ENCODE measurements at regions not wholly inside any gene's neighbourhood (a gene's known extent, or its start where the extent isn't known, plus 50 kb on each side); places are given as distances from the start of the nearest gene placed in this dataset.

DNA sequence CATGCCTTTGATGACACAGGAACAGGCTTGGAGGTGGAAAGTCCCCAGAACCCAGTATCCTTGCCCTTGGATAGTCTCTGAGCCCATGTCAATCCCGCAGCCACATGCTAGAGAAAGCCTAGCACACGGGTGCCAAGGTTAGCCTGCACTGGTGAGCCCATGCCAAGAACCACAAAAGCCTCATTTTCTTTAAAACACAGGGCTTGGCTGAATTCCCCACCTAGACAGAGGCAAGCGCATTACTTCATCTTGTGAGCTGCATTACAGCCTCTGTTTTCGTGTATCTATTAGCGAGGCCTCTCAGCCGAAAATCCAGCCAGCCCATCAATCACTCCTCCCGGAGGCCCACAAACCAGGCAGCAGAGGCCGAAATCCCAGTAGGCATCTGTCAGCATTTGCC, 314.9 kb upstream of the AUTS2 start:
- DNase-seq (ENCODE audit: low spot score), result no peak

DNA sequence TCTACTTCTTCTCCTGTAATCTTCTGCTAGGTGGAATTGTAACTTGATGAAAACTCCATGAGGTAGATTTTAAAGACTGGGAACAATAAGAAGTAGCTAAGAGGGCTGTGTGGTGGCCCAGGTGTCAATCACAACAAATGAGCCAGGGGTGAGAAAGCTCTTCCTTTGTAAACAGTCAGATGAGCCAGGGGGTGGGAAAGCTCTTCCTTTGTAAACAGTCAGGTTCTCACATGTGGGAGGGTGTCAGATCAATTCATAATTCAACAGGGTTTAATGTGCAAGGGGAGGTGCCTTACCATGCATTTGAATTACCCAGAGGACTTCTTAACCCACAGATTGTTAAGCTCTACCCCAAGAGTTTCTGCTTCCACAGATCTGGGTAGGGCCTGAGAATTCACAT, 312.4 kb upstream of the AUTS2 start:
- Histone ChIP-seq H3K27me3 (replicated peaks; ENCODE audit: insufficient read depth) (no peaks in the 10 kb centered on the region), H3K9me3 (no peaks in the 10 kb centered on the region), H3K27ac (no peak overlapping the region), H3K4me3 (no peak overlapping the region), H3K36me3 (no peaks in the 10 kb centered on the region), H3K4me1 (ENCODE audit: control insufficient read depth in 1 of 2, low read depth in 2 of 2) (peaks cover 7 to 15% of the 10 kb centered on the region in 2 donors)
- TF ChIP-seq, protein P1, sequence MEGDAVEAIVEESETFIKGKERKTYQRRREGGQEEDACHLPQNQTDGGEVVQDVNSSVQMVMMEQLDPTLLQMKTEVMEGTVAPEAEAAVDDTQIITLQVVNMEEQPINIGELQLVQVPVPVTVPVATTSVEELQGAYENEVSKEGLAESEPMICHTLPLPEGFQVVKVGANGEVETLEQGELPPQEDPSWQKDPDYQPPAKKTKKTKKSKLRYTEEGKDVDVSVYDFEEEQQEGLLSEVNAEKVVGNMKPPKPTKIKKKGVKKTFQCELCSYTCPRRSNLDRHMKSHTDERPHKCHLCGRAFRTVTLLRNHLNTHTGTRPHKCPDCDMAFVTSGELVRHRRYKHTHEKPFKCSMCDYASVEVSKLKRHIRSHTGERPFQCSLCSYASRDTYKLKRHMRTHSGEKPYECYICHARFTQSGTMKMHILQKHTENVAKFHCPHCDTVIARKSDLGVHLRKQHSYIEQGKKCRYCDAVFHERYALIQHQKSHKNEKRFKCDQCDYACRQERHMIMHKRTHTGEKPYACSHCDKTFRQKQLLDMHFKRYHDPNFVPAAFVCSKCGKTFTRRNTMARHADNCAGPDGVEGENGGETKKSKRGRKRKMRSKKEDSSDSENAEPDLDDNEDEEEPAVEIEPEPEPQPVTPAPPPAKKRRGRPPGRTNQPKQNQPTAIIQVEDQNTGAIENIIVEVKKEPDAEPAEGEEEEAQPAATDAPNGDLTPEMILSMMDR (IDR thresholded peaks at IDR 0.05), result no peak
- DNase-seq (ENCODE audit: low spot score) (no peak), ATAC-seq (ENCODE audit: insufficient number of reproducible peaks, low FRiP score, low read depth) (no peak)

More for the DNA sequence above, 314.9 kb upstream of the AUTS2 start:
- H3K36me3 ChIP-seq, result no peaks in the 10 kb centered on the region
- no peaks in the 10 kb centered on the region for H3K9me3 ChIP-seq
- no peak overlapping the region for H3K27ac ChIP-seq
- TF ChIP-seq, protein P1 (IDR thresholded peaks at IDR 0.05), result no peak
- no peaks in the 10 kb centered on the region for H3K27me3 ChIP-seq (replicated peaks; ENCODE audit: insufficient read depth)
- peak overlapping the region; percentile 17 for H3K4me3 ChIP-seq
- peak; percentile 47 for ATAC-seq (ENCODE audit: insufficient number of reproducible peaks, low FRiP score, low read depth)
- peaks cover 7 to 15% of the 10 kb centered on the region in 2 donors for H3K4me1 ChIP-seq (ENCODE audit: control insufficient read depth in 1 of 2, low read depth in 2 of 2)

DNA sequence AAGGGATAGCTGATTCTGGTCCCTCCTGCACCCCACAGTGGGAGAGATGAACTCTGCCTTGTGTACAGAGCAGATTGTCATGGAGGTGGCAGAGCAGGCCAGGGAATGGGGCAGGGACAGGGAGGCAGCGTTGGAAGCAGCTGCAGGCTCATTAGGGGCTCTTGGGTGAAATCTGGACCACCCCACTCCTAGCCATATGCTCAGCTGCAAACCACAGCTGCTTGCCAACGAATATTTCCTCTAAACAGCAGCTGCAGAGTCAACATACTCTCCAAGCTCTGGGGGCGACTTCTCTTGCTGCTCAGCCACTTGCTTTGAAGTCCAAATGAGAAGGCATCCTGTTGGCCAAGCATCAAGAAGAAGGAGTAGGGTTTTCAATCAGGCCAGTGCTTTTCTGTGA, 302.3 kb upstream of the AUTS2 start:
- no peaks in the 10 kb centered on the region for H3K36me3 ChIP-seq
- no peaks in the 10 kb centered on the region for H3K9me3 ChIP-seq
- ATAC-seq (ENCODE audit: insufficient number of reproducible peaks, low FRiP score, low read depth) (no peak), DNase-seq (ENCODE audit: low spot score) (no peak)
- no peaks in the 10 kb centered on the region for H3K27me3 ChIP-seq (replicated peaks; ENCODE audit: insufficient read depth)
- H3K27ac ChIP-seq, result no peak overlapping the region
- TF ChIP-seq, protein P1 (IDR thresholded peaks at IDR 0.05), result no peak
- no peaks in the 10 kb centered on the region for H3K4me1 ChIP-seq (ENCODE audit: control insufficient read depth in 1 of 2, low read depth in 2 of 2)
- no peak overlapping the region for H3K4me3 ChIP-seq

DNA sequence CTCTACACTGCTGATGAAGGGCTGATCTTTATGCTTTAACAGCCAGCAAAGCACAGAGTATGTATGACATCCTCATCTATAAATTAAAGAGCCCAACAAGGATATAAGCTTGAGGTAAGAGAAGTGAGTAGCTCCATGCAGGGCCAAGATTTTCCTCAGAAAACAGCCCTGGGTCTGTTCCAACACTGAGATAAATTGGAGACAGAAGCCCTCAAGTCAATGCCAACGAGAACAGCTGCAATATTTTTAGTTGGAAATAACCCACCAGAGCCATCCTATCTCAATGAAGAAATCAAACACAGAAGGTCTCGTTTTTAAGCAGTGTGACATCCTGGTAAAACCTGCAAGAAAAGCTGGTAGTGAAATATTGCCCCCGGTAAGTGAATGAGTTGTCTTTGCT, 297.0 kb upstream of the AUTS2 start:
- TF ChIP-seq, protein P1 (IDR thresholded peaks at IDR 0.05), result no peak
- Histone ChIP-seq H3K4me1 (ENCODE audit: control insufficient read depth in 1 of 2, low read depth in 2 of 2) (no peaks in the 10 kb centered on the region), H3K27ac (no peak overlapping the region), H3K27me3 (replicated peaks; ENCODE audit: insufficient read depth) (no peaks in the 10 kb centered on the region), H3K36me3 (no peaks in the 10 kb centered on the region), H3K9me3 (no peaks in the 10 kb centered on the region), H3K4me3 (no peak overlapping the region)
- DNase-seq (ENCODE audit: low spot score) (no peak), ATAC-seq (ENCODE audit: insufficient number of reproducible peaks, low FRiP score, low read depth) (no peak)

DNA sequence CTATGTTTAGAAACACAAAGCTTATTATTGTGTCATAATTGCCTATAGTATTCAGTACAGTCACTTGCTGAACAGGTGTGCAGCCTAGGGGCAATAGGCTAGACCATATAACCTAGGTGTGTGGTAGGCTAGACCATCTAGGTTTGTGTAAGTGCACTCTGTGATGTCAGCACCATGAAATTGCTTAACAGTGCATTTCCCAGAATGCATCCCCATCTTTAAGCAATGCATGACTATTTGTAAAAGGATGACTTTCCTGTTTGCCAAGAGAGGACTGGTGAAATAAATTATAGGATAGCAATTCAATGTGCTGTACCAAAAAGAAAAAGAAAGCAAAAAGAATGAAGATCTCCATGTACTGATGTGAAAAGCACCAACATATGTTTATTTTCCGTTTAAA, 288.7 kb upstream of the AUTS2 start:
- H3K4me1 ChIP-seq (ENCODE audit: control insufficient read depth in 1 of 2, low read depth in 2 of 2), result no peaks in the 10 kb centered on the region
- TF ChIP-seq, protein P1 (IDR thresholded peaks at IDR 0.05), result no peak
- DNase-seq (ENCODE audit: low spot score) (no peak), ATAC-seq (ENCODE audit: insufficient number of reproducible peaks, low FRiP score, low read depth) (no peak)
- no peaks in the 10 kb centered on the region for H3K27me3 ChIP-seq (replicated peaks; ENCODE audit: insufficient read depth)
- H3K27ac ChIP-seq, result no peak overlapping the region
- H3K9me3 ChIP-seq, result no peaks in the 10 kb centered on the region
- no peak overlapping the region for H3K4me3 ChIP-seq
- no peaks in the 10 kb centered on the region for H3K36me3 ChIP-seq
